ENCODE measurements at regions not wholly inside any gene's neighbourhood (a gene's known extent, or its start where the extent isn't known, plus 50 kb on each side); places are given as distances from the start of the nearest gene placed in this dataset.

DNA sequence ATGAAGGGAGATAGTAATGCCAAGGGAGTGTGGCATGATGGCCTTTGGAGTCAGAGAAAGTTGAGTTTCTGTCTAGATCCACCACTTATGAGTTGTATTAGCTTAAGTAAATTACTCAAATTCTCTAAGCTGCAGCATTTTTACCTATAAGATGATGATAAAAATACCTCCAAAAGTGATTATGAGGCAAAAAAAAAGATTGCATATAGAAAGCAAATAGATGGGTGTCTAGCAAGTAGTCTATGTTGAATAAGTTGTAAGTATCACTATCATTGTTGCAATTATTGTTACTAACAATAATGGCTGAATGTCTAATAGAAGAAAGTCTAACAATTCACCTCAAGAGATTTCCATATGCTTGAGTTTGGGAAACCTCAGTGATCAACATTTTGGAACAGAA lies 959.2 kb upstream of the GJE1 start:
- no peak for DNase-seq (ENCODE audit: low read depth)
- TF ChIP-seq, protein P1, sequence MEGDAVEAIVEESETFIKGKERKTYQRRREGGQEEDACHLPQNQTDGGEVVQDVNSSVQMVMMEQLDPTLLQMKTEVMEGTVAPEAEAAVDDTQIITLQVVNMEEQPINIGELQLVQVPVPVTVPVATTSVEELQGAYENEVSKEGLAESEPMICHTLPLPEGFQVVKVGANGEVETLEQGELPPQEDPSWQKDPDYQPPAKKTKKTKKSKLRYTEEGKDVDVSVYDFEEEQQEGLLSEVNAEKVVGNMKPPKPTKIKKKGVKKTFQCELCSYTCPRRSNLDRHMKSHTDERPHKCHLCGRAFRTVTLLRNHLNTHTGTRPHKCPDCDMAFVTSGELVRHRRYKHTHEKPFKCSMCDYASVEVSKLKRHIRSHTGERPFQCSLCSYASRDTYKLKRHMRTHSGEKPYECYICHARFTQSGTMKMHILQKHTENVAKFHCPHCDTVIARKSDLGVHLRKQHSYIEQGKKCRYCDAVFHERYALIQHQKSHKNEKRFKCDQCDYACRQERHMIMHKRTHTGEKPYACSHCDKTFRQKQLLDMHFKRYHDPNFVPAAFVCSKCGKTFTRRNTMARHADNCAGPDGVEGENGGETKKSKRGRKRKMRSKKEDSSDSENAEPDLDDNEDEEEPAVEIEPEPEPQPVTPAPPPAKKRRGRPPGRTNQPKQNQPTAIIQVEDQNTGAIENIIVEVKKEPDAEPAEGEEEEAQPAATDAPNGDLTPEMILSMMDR (IDR thresholded peaks at IDR 0.05; ENCODE audit: insufficient read depth, low read depth, low read length, missing control alignments), result no peak
- H3K4me3 ChIP-seq (ENCODE audit: low read length), result no peak overlapping the region

DNA sequence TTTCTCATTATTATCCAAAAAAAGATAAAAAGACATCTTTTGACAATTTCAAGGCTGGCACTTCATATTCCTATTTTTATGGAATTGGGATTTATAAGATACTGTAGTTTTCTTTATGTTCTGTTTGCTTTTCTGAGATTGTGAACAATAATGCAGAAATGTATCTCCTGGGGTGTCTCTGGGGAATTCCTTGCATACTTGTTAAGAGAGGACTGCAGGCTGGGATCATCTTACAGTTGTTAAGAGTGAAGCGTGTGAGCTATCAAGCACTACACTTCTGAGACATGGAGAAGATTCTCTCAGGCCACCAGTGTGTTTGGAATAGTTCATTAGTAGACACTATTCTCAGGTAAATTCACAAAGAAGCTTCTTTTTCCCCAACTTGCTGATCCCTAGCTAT lies 963.3 kb upstream of the GJE1 start:
- no peak for DNase-seq (ENCODE audit: low read depth)
- no peak overlapping the region for H3K4me3 ChIP-seq (ENCODE audit: low read length)
- TF ChIP-seq, protein P1 (IDR thresholded peaks at IDR 0.05; ENCODE audit: insufficient read depth, low read depth, low read length, missing control alignments), result no peak

DNA sequence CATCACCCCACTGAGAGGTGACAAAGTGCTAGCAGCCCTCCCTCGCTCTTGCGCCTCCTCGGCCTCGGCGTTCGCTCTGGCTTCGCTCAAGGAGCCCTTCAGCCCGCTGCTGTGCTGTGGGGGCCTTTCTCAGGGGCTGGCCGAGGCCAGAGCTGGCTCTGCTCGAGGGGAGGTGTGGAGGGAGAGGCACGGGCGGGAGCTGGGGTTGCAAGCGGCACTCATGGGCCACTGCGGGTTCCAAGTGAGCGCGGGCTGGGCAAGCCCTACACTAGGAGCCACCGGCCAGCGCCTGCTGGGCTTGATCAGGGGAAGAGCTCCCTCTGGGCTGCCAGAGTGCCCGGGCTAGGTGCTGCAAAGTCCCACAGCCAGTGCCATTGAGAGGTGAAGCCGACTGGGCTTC lies 964.8 kb upstream of the GJE1 start:
- TF ChIP-seq, protein P1 (IDR thresholded peaks at IDR 0.05; ENCODE audit: insufficient read depth, low read depth, low read length, missing control alignments), result no peak
- no peak overlapping the region for H3K4me3 ChIP-seq (ENCODE audit: low read length)
- no peak for DNase-seq (ENCODE audit: low read depth)

DNA sequence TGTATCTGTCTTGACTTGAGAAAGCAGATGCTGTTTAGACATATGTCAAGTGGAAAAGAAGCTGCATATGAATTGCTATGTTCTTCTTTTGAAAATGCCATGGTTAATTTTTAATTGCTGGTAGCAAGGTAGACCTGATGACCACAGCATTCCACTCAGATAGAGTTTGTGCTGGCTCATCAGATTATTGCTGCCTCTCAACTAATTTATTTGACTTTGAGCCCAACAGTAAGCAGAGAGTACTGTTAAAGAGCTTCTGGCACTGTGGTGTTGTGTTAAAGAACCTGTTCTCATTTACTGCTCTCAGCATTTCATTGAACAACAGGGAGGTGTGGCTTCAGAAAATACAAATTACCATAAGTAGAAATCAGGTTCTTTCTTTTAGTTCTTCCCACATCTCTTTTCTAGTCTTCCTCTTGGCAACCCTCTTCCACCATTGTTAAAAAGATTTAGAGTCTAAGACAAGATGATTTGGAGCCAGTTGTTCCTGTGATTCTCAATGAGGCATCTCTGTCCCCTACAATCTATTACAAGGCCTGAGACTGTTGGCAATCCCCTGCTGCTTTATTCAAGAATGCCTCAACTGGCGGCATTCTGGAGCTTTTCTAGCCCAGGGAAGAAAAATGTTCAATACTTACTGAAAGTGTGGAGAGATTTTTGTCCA lies 967.6 kb upstream of the GJE1 start:
- TF ChIP-seq, protein P1 (IDR thresholded peaks at IDR 0.05; ENCODE audit: insufficient read depth, low read depth, low read length, missing control alignments), result no peak
- no peak overlapping the region for H3K4me3 ChIP-seq (ENCODE audit: low read length)
- DNase-seq (ENCODE audit: low read depth), result no peak

DNA sequence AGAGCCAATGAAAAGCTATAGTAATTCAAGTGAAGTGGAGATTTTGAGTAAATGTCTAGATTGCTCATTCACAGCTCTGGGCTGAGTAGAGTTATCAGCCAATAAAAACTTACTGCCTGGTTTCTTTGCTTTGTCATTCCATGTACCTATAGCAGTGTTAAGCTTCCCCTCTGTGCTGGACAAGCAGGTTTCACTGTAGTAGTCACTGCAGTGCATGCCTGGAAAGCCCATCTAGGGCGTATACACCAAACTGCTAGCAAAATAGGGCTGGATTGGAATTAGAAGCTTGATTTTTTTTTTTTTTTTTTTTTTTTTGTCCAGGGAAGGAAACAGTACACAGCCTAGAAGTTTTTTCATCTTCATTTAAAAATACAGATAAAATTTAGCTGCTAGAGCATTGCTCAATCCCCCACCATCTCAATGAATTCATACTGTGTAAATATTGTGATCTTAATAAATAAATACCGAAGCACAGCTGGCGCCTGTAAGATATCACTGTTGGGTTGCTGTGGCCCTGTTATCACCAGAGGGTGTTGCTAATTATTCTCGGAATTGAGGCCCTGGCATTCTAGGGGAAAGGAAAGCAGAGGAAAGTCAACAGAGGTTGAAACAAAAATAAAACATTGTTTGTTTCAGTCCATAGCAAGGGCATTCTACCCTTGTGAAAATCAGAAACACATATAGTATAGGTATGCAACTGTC lies 968.5 kb upstream of the GJE1 start:
- no peak overlapping the region for H3K4me3 ChIP-seq (ENCODE audit: low read length)
- TF ChIP-seq, protein P1 (IDR thresholded peaks at IDR 0.05; ENCODE audit: insufficient read depth, low read depth, low read length, missing control alignments), result no peak
- DNase-seq (ENCODE audit: low read depth), result peak; percentile 73

DNA sequence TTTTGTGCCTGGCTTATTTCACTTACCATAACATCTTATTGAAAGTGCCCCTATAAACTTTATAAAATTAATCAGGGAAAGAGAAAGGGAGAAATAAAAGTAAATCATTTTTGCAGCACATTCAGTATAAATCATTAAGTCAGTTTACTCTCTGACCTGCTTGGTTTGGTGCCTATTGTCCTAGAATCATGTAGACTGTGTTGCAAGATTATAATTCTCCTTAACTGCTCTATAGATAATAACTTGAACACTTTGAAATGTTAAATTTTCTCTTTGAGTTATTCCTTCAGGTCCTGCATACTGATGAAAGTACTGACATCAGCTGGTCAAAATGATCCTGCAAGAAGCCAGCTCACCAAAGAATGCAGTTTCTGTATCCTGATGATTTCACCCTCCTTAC lies 969.6 kb upstream of the GJE1 start:
- DNase-seq (ENCODE audit: low read depth), result no peak

More for the DNA sequence above, 969.6 kb upstream of the GJE1 start:
- TF ChIP-seq, protein P1 (IDR thresholded peaks at IDR 0.05; ENCODE audit: insufficient read depth, low read depth, low read length, missing control alignments), result no peak
- no peak overlapping the region for H3K4me3 ChIP-seq (ENCODE audit: low read length)

Data from epithelial cell of esophagus (primary cell).